GM12878 (cell line): ENCODE measurements at regions not wholly inside any gene's neighbourhood (a gene's known extent, or its start where the extent isn't known, plus 50 kb on each side); places are given as distances from the start of the nearest gene placed in this dataset.
A peak's percentile ranks its signal among the peaks of the same experiment; 100 is the strongest.

ENCODE experiments used
- ATAC-seq: fragments of 200-7000 bp; cut with Tn5 transposase; 3 replicates; pipeline ENCODE4 v1.9.1; 2020; ENCODE audit warnings: mild to moderate bottlenecking, moderate library complexity
- BruUV-seq: library from RNA; stranded (reverse); fragments of 400-500 nt; replicated peaks from 2 replicates; lab custom pipeline; 2021; lab: Mats Ljungman, UMichigan
- CTCF ChIA-PET: fragments of 300-600 bp; sonication (Branson Sonifier 250); formaldehyde crosslinking; extraction: SDS; loops from one replicate; lab custom pipeline; 2021; ENCODE audit warnings: inconsistent platforms; lab: Yijun Ruan, JAX
- POLR2A ChIA-PET: fragments of 350-600 bp; formaldehyde crosslinking; extraction: SDS; loops from one replicate; lab custom pipeline; 2021; ENCODE audit warnings: inconsistent platforms; lab: Charles Lee
- RAD21 ChIA-PET: fragments of 300-600 bp; sonication (Branson Sonifier 250); formaldehyde crosslinking; loops from one replicate; lab custom pipeline; 2023; ENCODE audit warnings: antibody characterized with exemption; ENCODE audit not compliant: unreplicated experiment; lab: Charles Lee
- SMC1A ChIA-PET: fragments of 300-600 bp; sonication (Branson Sonifier 250); formaldehyde crosslinking; loops from one replicate; lab custom pipeline; 2023; ENCODE audit not compliant: unreplicated experiment, uncharacterized antibody; lab: Charles Lee
- DNase-seq: peaks from one replicate; pipeline ENCODE4 v3.0.0-alpha.2; 2011; ENCODE audit warnings: low read depth, low spot score
- FAIRE-seq: peaks from 3 replicates; lab custom pipeline; 2011; peaks lifted over from hg19 to GRCh38; lab: Jason Lieb, UNC
- H2AFZ ChIP-seq: 2 replicates; pipeline ENCODE4 v1.6.0; 2011; ENCODE audit warnings: low read depth, low read length, control low read depth; ENCODE audit not compliant: control insufficient read depth
- H3K27ac ChIP-seq: 2 replicates; pipeline ENCODE4 v1.5.1; 2011; ENCODE audit warnings: control low read depth; ENCODE audit not compliant: control insufficient read depth, insufficient read depth
- H3K27me3 ChIP-seq, 2 experiments: replicated peaks in 1 of 2; 2 replicates each; pipeline versions ENCODE4 v1.6.0 to v1.6.1; 2011; ENCODE audit warnings: low read length in 1 of 2; ENCODE audit not compliant: control insufficient read depth in 2 of 2, insufficient read depth in 2 of 2
- H3K36me3 ChIP-seq, 2 experiments: 2 replicates each; pipeline ENCODE4 v1.5.1; 2011; ENCODE audit warnings: low read length in 1 of 2; ENCODE audit not compliant: control insufficient read depth in 2 of 2, insufficient read depth in 2 of 2
- H3K4me1 ChIP-seq: 2 replicates; pipeline ENCODE4 v1.6.1; 2011; ENCODE audit warnings: mild to moderate bottlenecking, low read length, moderate library complexity, mixed read lengths; ENCODE audit not compliant: control insufficient read depth, insufficient read depth
- H3K4me2 ChIP-seq: 2 replicates; pipeline ENCODE4 v1.6.0; 2011; ENCODE audit warnings: control low read depth; ENCODE audit not compliant: control insufficient read depth, insufficient read depth
- H3K4me3 ChIP-seq: fragments of 200-600 bp; sonication (generic); 2 replicates; pipeline ENCODE4 v1.5.1; 2016
- H3K79me2 ChIP-seq: 2 replicates; pipeline ENCODE4 v1.6.0; 2011; ENCODE audit warnings: low read length; ENCODE audit not compliant: control insufficient read depth, insufficient read depth
- H3K9ac ChIP-seq: 2 replicates; pipeline ENCODE4 v1.8.0; 2011; ENCODE audit warnings: low read length, control low read depth, mixed read lengths; ENCODE audit not compliant: control insufficient read depth, insufficient read depth
- H3K9me3 ChIP-seq: replicated peaks from 3 replicates; pipeline ENCODE4 v1.5.1; 2011; ENCODE audit warnings: mild to moderate bottlenecking, low read length; ENCODE audit not compliant: control insufficient read depth, insufficient read depth
- H4K20me1 ChIP-seq: 2 replicates; pipeline ENCODE4 v1.6.0; 2011; ENCODE audit not compliant: control insufficient read depth, insufficient read depth
- FOXM1 ChIP-seq: IDR thresholded peaks from 2 replicates; pipeline ENCODE4 v1.6.1; 2012; ENCODE audit warnings: low read depth, mild to moderate bottlenecking, inconsistent platforms, low read length, moderate library complexity
- HCFC1 ChIP-seq: fragments of 150-350 bp; IDR thresholded peaks from 2 replicates; pipeline ENCODE4 v1.6.1; 2014; ENCODE audit warnings: low read length
- HDAC2 ChIP-seq: fragments of 200-600 bp; sonication (generic); IDR thresholded peaks from 2 replicates; pipeline ENCODE4 v1.6.1; 2017
- MEF2A ChIP-seq: IDR thresholded peaks from 2 replicates; pipeline ENCODE4 v1.6.1; 2011; ENCODE audit warnings: low read depth, mild to moderate bottlenecking, low read length, moderate library complexity; ENCODE audit not compliant: insufficient read depth
- MTA3 ChIP-seq: IDR thresholded peaks from 2 replicates; pipeline ENCODE4 v1.6.1; 2012; ENCODE audit warnings: low read length, inconsistent platforms, borderline replicate concordance
- MYC ChIP-seq: IDR thresholded peaks from 2 replicates; pipeline ENCODE4 v1.6.1; 2011; ENCODE audit warnings: mild to moderate bottlenecking, low read length, moderate library complexity, inconsistent platforms; ENCODE audit not compliant: insufficient read depth, insufficient replicate concordance, insufficient read length, severe bottlenecking
- NRF1 ChIP-seq: conservative IDR thresholded peaks from 2 replicates; pipeline ENCODE4 v1.6.1; 2011; ENCODE audit warnings: mild to moderate bottlenecking, low read depth, low read length, improper control_type of control experiment
- POLR2AphosphoS2 ChIP-seq: IDR thresholded peaks from 2 replicates; pipeline ENCODE4 v1.6.1; 2011; ENCODE audit warnings: low read depth, mild to moderate bottlenecking, low read length, improper control_type of control experiment, moderate library complexity
- RB1 ChIP-seq: fragments of 450-650 bp; formaldehyde crosslinking; IDR thresholded peaks from 2 replicates; pipeline ENCODE4 v1.6.1; 2017; ENCODE audit warnings: mild to moderate bottlenecking, borderline replicate concordance
- SIX5 ChIP-seq: IDR thresholded peaks from 2 replicates; pipeline ENCODE4 v1.6.1; 2011; ENCODE audit warnings: mild to moderate bottlenecking, low read depth, low read length, moderate library complexity; ENCODE audit not compliant: severe bottlenecking
- SP1 ChIP-seq: IDR thresholded peaks from one replicate; pipeline ENCODE4 v1.6.1; 2011; ENCODE audit warnings: low read depth, low read length
- STAT3 ChIP-seq: IDR thresholded peaks from 2 replicates; pipeline ENCODE4 v1.6.1; 2011; ENCODE audit warnings: low read depth, low read length, improper control_type of control experiment
- ZNF207 ChIP-seq: fragments of 450-650 bp; IDR thresholded peaks from 2 replicates; pipeline ENCODE4 v1.6.1; 2014; ENCODE audit warnings: antibody characterized with exemption, mild to moderate bottlenecking, borderline replicate concordance
- WGBS: methylation state at CpG from one replicate; pipeline ENCODE4 v1.1.6; 2016; ENCODE audit warnings: low lambda C conversion rate; ENCODE audit not compliant: insufficient replicate concordance, insufficient coverage; ENCODE audit errors: missing lambda C conversion rate; 5-methylcytosine and 5-hydroxymethylcytosine counted together
- in situ Hi-C: fragments of 300-500 bp; cut with MboI; formaldehyde crosslinking; loops from 9 replicates; pipeline ENCODE4 v1.14.3; 2018; ENCODE audit warnings: mixed read lengths
- intact Hi-C: fragments of 100-400 bp; cut with micrococcal nuclease; formaldehyde crosslinking; loops from one replicate; pipeline ENCODE4 v1.14.2; 2022; ENCODE audit not compliant: unreplicated experiment
- TF ChIP-seq, protein P1 (sequence below): IDR thresholded peaks from 2 replicates; pipeline ENCODE4 v1.6.1; 2012; ENCODE audit warnings: low read depth, low read length, improper control_type of control experiment
- TF ChIP-seq, protein P2 (sequence below): IDR thresholded peaks from 2 replicates; pipeline ENCODE4 v1.6.1; 2012; ENCODE audit warnings: mild to moderate bottlenecking, low read depth, low read length
- TF ChIP-seq, protein P3 (sequence below): IDR thresholded peaks from 2 replicates; pipeline ENCODE4 v1.6.1; 2012; ENCODE audit warnings: low read depth, low read length, improper control_type of control experiment

DNA sequence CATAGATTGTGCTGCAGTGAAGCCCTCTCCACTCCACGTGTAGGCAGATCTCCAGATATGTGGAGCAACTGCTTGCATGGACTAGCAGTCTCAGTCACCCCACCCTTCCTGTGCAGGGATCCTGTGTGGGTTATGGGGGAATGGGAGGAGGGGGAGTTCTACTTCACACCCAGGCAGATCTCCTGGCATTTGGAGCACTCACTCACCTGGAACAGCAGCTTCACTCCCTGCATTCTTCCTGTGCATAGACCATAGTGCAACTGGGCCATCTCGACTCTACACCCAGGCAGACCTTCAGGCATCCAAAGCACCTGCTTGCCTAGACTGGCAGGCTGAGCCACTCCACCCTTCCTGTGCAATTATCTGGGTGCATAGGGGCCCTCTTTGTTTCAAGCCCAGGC lies 96.0 kb upstream of the PCED1B start:
- FAIRE-seq (no peak), DNase-seq (no peak)
- SMC1A ChIA-PET: interaction anchor here (1.3 to 3.9 kb wide), 5 partner anchors 38 to 912 kb away, joined by 4 to 22 read pairs (median 5); no protein-coding TSS in a partner anchor
- Histone ChIP-seq H3K9ac (no peak overlapping the region), H4K20me1 (no peaks in the 10 kb centered on the region), H3K27ac (no peak overlapping the region)
- POLR2A ChIA-PET: no interaction called here
- TF ChIP-seq MTA3 (no peak), ZNF207 (no peak), HCFC1 (no peak), STAT3 (no peak), FOXM1 (no peak), MYC (no peak), HDAC2 (no peak), RB1 (no peak), MEF2A (no peak), POLR2AphosphoS2 (no peak), NRF1 (no peak), SIX5 (no peak), SP1 (no peak)
- TF ChIP-seq, protein P1, sequence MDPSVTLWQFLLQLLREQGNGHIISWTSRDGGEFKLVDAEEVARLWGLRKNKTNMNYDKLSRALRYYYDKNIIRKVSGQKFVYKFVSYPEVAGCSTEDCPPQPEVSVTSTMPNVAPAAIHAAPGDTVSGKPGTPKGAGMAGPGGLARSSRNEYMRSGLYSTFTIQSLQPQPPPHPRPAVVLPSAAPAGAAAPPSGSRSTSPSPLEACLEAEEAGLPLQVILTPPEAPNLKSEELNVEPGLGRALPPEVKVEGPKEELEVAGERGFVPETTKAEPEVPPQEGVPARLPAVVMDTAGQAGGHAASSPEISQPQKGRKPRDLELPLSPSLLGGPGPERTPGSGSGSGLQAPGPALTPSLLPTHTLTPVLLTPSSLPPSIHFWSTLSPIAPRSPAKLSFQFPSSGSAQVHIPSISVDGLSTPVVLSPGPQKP: no peak
- TF ChIP-seq, protein P2, sequence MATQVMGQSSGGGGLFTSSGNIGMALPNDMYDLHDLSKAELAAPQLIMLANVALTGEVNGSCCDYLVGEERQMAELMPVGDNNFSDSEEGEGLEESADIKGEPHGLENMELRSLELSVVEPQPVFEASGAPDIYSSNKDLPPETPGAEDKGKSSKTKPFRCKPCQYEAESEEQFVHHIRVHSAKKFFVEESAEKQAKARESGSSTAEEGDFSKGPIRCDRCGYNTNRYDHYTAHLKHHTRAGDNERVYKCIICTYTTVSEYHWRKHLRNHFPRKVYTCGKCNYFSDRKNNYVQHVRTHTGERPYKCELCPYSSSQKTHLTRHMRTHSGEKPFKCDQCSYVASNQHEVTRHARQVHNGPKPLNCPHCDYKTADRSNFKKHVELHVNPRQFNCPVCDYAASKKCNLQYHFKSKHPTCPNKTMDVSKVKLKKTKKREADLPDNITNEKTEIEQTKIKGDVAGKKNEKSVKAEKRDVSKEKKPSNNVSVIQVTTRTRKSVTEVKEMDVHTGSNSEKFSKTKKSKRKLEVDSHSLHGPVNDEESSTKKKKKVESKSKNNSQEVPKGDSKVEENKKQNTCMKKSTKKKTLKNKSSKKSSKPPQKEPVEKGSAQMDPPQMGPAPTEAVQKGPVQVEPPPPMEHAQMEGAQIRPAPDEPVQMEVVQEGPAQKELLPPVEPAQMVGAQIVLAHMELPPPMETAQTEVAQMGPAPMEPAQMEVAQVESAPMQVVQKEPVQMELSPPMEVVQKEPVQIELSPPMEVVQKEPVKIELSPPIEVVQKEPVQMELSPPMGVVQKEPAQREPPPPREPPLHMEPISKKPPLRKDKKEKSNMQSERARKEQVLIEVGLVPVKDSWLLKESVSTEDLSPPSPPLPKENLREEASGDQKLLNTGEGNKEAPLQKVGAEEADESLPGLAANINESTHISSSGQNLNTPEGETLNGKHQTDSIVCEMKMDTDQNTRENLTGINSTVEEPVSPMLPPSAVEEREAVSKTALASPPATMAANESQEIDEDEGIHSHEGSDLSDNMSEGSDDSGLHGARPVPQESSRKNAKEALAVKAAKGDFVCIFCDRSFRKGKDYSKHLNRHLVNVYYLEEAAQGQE: no peak
- TF ChIP-seq, protein P3, sequence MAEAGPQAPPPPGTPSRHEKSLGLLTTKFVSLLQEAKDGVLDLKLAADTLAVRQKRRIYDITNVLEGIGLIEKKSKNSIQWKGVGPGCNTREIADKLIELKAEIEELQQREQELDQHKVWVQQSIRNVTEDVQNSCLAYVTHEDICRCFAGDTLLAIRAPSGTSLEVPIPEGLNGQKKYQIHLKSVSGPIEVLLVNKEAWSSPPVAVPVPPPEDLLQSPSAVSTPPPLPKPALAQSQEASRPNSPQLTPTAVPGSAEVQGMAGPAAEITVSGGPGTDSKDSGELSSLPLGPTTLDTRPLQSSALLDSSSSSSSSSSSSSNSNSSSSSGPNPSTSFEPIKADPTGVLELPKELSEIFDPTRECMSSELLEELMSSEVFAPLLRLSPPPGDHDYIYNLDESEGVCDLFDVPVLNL: no peak
- TF ChIP-seq, all 136 proteins: peak for 0
- Histone ChIP-seq H3K4me3 (no peak overlapping the region), H2AFZ (no peak overlapping the region), H3K27me3 (no peaks in the 10 kb centered on the region), H3K36me3 (no peaks in the 10 kb centered on the region), H3K9me3 (no peaks in the 10 kb centered on the region), H3K4me2 (no peak overlapping the region), H3K4me1 (no peaks in the 10 kb centered on the region), H3K79me2 (no peaks in the 10 kb centered on the region)
- no TSS peak for BruUV-seq
- in situ Hi-C loops (loop anchor here (10.0 kb wide), 1 partner anchor 639 kb away; no protein-coding TSS in a partner anchor), intact Hi-C loops (loop anchor here (10.0 kb wide), 1 partner anchor 639 kb away; no protein-coding TSS in a partner anchor)
- CTCF ChIA-PET: interaction anchor here (0.8 to 3.1 kb wide), 14 partner anchors 38 to 995 kb away, joined by 3 to 30 read pairs (median 4); no protein-coding TSS in a partner anchor
- ATAC-seq: peak; percentile 41
- 0% methylated on average over 2 of the region's 2 CpGs for WGBS
- RAD21 ChIA-PET: interaction anchor here (3.7 kb wide), 1 partner anchor 858 kb away, joined by 27 read pairs; no protein-coding TSS in a partner anchor
